ENCODE measurements at regions not wholly inside any gene's neighbourhood (a gene's known extent, or its start where the extent isn't known, plus 50 kb on each side); places are given as distances from the start of the nearest gene placed in this dataset.

DNA sequence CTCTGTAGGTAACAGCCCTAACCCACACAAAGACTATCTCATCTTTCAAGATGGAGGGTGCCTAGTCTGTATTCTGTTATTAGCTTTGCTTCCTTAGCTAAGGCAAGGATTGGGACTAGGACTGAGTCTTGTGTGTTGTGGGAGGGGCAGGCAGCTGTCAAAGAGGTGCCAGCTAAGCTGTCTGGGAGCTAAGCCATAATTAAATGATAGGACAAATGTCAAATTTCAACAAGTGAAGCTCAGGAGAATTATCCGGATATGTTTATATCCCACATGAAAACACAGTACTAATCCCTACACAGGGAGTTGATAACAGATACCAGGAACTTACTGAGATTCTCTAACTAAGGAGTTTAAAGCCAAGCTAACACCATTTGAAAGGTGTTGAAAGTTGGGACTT, 70.5 kb upstream of the NGF start:
- TF ChIP-seq, protein P1, sequence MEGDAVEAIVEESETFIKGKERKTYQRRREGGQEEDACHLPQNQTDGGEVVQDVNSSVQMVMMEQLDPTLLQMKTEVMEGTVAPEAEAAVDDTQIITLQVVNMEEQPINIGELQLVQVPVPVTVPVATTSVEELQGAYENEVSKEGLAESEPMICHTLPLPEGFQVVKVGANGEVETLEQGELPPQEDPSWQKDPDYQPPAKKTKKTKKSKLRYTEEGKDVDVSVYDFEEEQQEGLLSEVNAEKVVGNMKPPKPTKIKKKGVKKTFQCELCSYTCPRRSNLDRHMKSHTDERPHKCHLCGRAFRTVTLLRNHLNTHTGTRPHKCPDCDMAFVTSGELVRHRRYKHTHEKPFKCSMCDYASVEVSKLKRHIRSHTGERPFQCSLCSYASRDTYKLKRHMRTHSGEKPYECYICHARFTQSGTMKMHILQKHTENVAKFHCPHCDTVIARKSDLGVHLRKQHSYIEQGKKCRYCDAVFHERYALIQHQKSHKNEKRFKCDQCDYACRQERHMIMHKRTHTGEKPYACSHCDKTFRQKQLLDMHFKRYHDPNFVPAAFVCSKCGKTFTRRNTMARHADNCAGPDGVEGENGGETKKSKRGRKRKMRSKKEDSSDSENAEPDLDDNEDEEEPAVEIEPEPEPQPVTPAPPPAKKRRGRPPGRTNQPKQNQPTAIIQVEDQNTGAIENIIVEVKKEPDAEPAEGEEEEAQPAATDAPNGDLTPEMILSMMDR (IDR thresholded peaks at IDR 0.05; ENCODE audit: low read depth, low read length, missing input control) = no peak
- TF ChIP-seq RXRA (IDR thresholded peaks at IDR 0.05) = no peak
- no peak for TF ChIP-seq RAD21 (IDR thresholded peaks at IDR 0.05)
- TF ChIP-seq EGR1 (IDR thresholded peaks at IDR 0.05; ENCODE audit: low read depth in 2 of 2) = no peak
- no peak for TF ChIP-seq MAX (IDR thresholded peaks at IDR 0.05)
- no peak for TF ChIP-seq TAF1 (conservative IDR thresholded peaks at IDR 0.05)
- TF ChIP-seq GABPA (IDR thresholded peaks at IDR 0.05 in 1 of 2, conservative IDR thresholded peaks at IDR 0.05 in 1 of 2) = no peak

All from liver (tissue), 3 donors.